Neural progenitor cell (in vitro differentiated cells): ENCODE measurements at regions not wholly inside any gene's neighbourhood (a gene's known extent, or its start where the extent isn't known, plus 50 kb on each side); places are given as distances from the start of the nearest gene placed in this dataset.

Experiments
- DNase-seq: peaks from one replicate; pipeline ENCODE4 v3.0.0-alpha.2; 2016; ENCODE audit warnings: low spot score
- H2AFZ ChIP-seq: fragments of 200-600 bp; sonication (generic); replicated peaks from 2 replicates; pipeline ENCODE4 v1.6.1; 2016; ENCODE audit warnings: antibody characterized with exemption
- H3F3A ChIP-seq: fragments of 200-600 bp; sonication (generic); 2 replicates; pipeline ENCODE4 v1.6.1; 2016; ENCODE audit warnings: antibody characterized with exemption, low read depth
- H3K27ac ChIP-seq: fragments of 200-600 bp; sonication (generic); 2 replicates; pipeline ENCODE4 v1.5.1; 2016; ENCODE audit warnings: mild to moderate bottlenecking
- H3K27me3 ChIP-seq: fragments of 200-600 bp; sonication (generic); 2 replicates; pipeline ENCODE4 v1.6.1; 2016; ENCODE audit warnings: mild to moderate bottlenecking, moderate library complexity
- H3K36me3 ChIP-seq: fragments of 200-600 bp; sonication (generic); 2 replicates; pipeline ENCODE4 v1.5.1; 2016
- H3K4me1 ChIP-seq: fragments of 200-600 bp; sonication (generic); 2 replicates; pipeline ENCODE4 v1.6.1; 2016; ENCODE audit warnings: mixed run types
- H3K4me2 ChIP-seq: fragments of 200-600 bp; sonication (generic); 2 replicates; pipeline ENCODE4 v1.6.1; 2016
- H3K4me3 ChIP-seq: fragments of 200-600 bp; sonication (generic); 2 replicates; pipeline ENCODE4 v1.5.1; 2016
- H3K79me2 ChIP-seq: fragments of 200-600 bp; sonication (generic); 2 replicates; pipeline ENCODE4 v1.6.1; 2016; ENCODE audit warnings: low read depth
- H3K9ac ChIP-seq: fragments of 200-600 bp; sonication (generic); 2 replicates; pipeline ENCODE4 v1.6.1; 2016
- H3K9me3 ChIP-seq: fragments of 200-600 bp; sonication (generic); 2 replicates; pipeline ENCODE4 v1.5.1; 2016; ENCODE audit warnings: low read depth
- H4K20me1 ChIP-seq: fragments of 200-600 bp; sonication (generic); 2 replicates; pipeline ENCODE4 v1.6.1; 2016; ENCODE audit warnings: low read depth
- H3K27ac Mint-ChIP-seq: 3 replicates; pipeline ENCODE4 v1.8.0; 2021; ENCODE audit warnings: mixed read lengths
- H3K27me3 Mint-ChIP-seq: 2 replicates; pipeline ENCODE4 v1.8.0; 2022; ENCODE audit warnings: low read depth, mild to moderate bottlenecking, inconsistent platforms, moderate library complexity, mixed read lengths; ENCODE audit not compliant: insufficient read depth
- H3K36me3 Mint-ChIP-seq: 3 replicates; pipeline ENCODE4 v1.8.0; 2021; ENCODE audit warnings: mixed read lengths
- H3K4me1 Mint-ChIP-seq: 3 replicates; pipeline ENCODE4 v1.8.0; 2021; ENCODE audit warnings: mixed read lengths
- H3K4me3 Mint-ChIP-seq: 3 replicates; pipeline ENCODE4 v1.8.0; 2021; ENCODE audit warnings: mild to moderate bottlenecking, moderate library complexity, mixed read lengths
- H3K9me3 Mint-ChIP-seq: 3 replicates; pipeline ENCODE4 v1.8.0; 2020; ENCODE audit warnings: mixed read lengths
- EZH2 ChIP-seq: fragments of 200-600 bp; sonication (generic); IDR thresholded peaks from 2 replicates; pipeline ENCODE4 v1.6.1; 2017; ENCODE audit warnings: antibody characterized with exemption, mild to moderate bottlenecking, moderate library complexity
- EZH2phosphoT487 ChIP-seq: fragments of 200-600 bp; sonication (generic); IDR thresholded peaks from 2 replicates; pipeline ENCODE4 v1.6.1; 2017; ENCODE audit warnings: antibody characterized with exemption
- TF ChIP-seq, protein P1 (sequence below): fragments of 200-600 bp; sonication (generic); IDR thresholded peaks from 2 replicates; pipeline ENCODE4 v1.5.1; 2017; ENCODE audit warnings: antibody characterized with exemption, mild to moderate bottlenecking

GRCh38 chr11:29943347-29943746 lies 73.5 kb downstream of the KCNA4 start:
- no peaks in the 10 kb centered on the region for H4K20me1 ChIP-seq
- Mint-ChIP-seq H3K4me3 (no peak overlapping the region), H3K4me1 (no peaks in the 10 kb centered on the region), H3K36me3 (no peaks in the 10 kb centered on the region), H3K27me3 (no peaks in the 10 kb centered on the region), H3K27ac (no peak overlapping the region), H3K9me3 (peaks cover 2% of the 10 kb centered on the region)
- H3K36me3 ChIP-seq, result no peaks in the 10 kb centered on the region
- no peaks in the 10 kb centered on the region for H3K27me3 ChIP-seq
- H3K79me2 ChIP-seq, result no peaks in the 10 kb centered on the region
- H2AFZ ChIP-seq, result no peak overlapping the region
- peaks cover 7% of the 10 kb centered on the region for H3K9me3 ChIP-seq
- TF ChIP-seq, protein P1, sequence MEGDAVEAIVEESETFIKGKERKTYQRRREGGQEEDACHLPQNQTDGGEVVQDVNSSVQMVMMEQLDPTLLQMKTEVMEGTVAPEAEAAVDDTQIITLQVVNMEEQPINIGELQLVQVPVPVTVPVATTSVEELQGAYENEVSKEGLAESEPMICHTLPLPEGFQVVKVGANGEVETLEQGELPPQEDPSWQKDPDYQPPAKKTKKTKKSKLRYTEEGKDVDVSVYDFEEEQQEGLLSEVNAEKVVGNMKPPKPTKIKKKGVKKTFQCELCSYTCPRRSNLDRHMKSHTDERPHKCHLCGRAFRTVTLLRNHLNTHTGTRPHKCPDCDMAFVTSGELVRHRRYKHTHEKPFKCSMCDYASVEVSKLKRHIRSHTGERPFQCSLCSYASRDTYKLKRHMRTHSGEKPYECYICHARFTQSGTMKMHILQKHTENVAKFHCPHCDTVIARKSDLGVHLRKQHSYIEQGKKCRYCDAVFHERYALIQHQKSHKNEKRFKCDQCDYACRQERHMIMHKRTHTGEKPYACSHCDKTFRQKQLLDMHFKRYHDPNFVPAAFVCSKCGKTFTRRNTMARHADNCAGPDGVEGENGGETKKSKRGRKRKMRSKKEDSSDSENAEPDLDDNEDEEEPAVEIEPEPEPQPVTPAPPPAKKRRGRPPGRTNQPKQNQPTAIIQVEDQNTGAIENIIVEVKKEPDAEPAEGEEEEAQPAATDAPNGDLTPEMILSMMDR, result no peak
- TF ChIP-seq EZH2phosphoT487, result no peak
- no peak for TF ChIP-seq EZH2
- no peak overlapping the region for H3K9ac ChIP-seq
- H3K4me3 ChIP-seq, result no peak overlapping the region
- no peak for DNase-seq
- no peak overlapping the region for H3K4me2 ChIP-seq
- no peaks in the 10 kb centered on the region for H3F3A ChIP-seq
- no peaks in the 10 kb centered on the region for H3K4me1 ChIP-seq
- H3K27ac ChIP-seq, result no peak overlapping the region

DNA sequence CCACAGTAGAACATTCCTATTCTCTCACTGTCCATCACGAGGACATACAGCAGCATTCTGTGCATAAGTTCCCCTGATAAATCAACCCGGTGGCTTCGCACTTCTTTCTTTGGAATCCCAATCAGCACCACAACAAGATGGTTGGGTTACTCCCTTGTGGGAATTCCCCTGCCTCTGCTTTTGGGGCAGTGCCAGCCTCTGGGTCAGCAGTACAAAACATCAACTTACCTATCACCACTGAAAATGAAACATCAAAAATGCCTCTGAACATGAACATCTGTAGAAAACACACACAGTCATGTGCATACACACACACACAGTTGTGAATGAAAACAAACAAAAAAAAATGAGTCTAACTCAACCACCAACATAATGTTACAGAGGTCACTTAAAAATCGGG lies 79.3 kb downstream of the KCNA4 start:
- no peaks in the 10 kb centered on the region for H3K4me1 ChIP-seq
- H3K9me3 Mint-ChIP-seq, result no peaks in the 10 kb centered on the region
- H3K4me2 ChIP-seq, result no peak overlapping the region
- TF ChIP-seq, protein P1, result no peak
- TF ChIP-seq EZH2phosphoT487, result no peak
- no peak for TF ChIP-seq EZH2
- H3K4me1 Mint-ChIP-seq, result no peaks in the 10 kb centered on the region
- no peak overlapping the region for H3K4me3 Mint-ChIP-seq
- H3K79me2 ChIP-seq, result no peaks in the 10 kb centered on the region
- H3K27ac Mint-ChIP-seq, result no peak overlapping the region
- no peaks in the 10 kb centered on the region for H3K9me3 ChIP-seq
- no peaks in the 10 kb centered on the region for H3F3A ChIP-seq
- no peak overlapping the region for H3K27ac ChIP-seq
- no peak overlapping the region for H3K9ac ChIP-seq
- H3K27me3 ChIP-seq, result no peaks in the 10 kb centered on the region
- H3K36me3 Mint-ChIP-seq, result no peaks in the 10 kb centered on the region
- no peak overlapping the region for H3K4me3 ChIP-seq
- no peak for DNase-seq
- H3K36me3 ChIP-seq, result no peaks in the 10 kb centered on the region
- no peaks in the 10 kb centered on the region for H3K27me3 Mint-ChIP-seq
- H4K20me1 ChIP-seq, result no peaks in the 10 kb centered on the region
- H2AFZ ChIP-seq, result no peak overlapping the region

DNA sequence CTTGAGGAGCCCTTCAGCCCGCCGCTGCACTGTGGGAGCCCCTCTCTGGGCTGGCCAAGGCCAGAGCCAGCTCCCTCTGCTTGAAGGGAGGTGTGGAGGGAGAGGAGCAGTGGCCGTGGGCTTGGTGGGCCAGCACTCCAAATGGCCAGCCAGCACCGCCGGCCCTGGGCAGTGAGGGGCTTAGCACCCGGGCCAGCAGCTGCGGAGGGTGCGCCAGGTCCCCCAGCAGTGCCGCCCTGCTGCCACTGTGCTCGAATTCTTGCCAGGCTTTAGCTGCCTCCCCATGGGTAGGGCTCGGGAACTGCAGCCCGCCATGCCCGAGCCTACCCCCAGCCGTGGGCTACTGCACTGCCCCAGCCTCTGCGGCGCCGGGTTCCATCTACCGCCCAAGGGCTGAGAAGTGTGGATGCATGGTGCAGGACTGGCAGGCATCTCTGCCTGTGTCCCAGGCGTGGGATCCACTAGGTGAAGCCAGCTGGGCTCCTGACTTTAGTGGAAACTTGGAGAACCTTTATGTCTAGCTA lies 82.7 kb downstream of the KCNA4 start:
- no peaks in the 10 kb centered on the region for H3F3A ChIP-seq
- H3K4me3 Mint-ChIP-seq, result no peak overlapping the region
- no peak overlapping the region for H3K4me3 ChIP-seq
- H3K36me3 ChIP-seq, result no peaks in the 10 kb centered on the region
- H3K27ac Mint-ChIP-seq, result no peak overlapping the region
- H3K9ac ChIP-seq, result no peak overlapping the region
- no peaks in the 10 kb centered on the region for H3K4me1 ChIP-seq
- no peaks in the 10 kb centered on the region for H3K27me3 ChIP-seq
- H3K4me2 ChIP-seq, result no peak overlapping the region
- no peaks in the 10 kb centered on the region for H3K9me3 ChIP-seq
- no peak for DNase-seq
- H3K36me3 Mint-ChIP-seq, result no peaks in the 10 kb centered on the region
- no peaks in the 10 kb centered on the region for H3K79me2 ChIP-seq
- H3K4me1 Mint-ChIP-seq, result no peaks in the 10 kb centered on the region
- no peaks in the 10 kb centered on the region for H4K20me1 ChIP-seq
- H2AFZ ChIP-seq, result no peak overlapping the region
- no peaks in the 10 kb centered on the region for H3K9me3 Mint-ChIP-seq
- no peak for TF ChIP-seq EZH2phosphoT487
- TF ChIP-seq EZH2, result no peak
- TF ChIP-seq, protein P1, result no peak
- H3K27me3 Mint-ChIP-seq, result no peaks in the 10 kb centered on the region
- H3K27ac ChIP-seq, result no peak overlapping the region
